K562 (cell line): ENCODE measurements at regions not wholly inside any gene's neighbourhood (a gene's known extent, or its start where the extent isn't known, plus 50 kb on each side); places are given as distances from the start of the nearest gene placed in this dataset.

Experiments
- ATAC-seq: fragments of 200-7000 bp; cut with Tn5 transposase; 3 replicates; pipeline ENCODE4 v1.9.1; 2020; ENCODE audit warnings: moderate library complexity
- BruUV-seq: library from RNA; stranded (reverse); fragments of 400-500 nt; replicated peaks from 2 replicates; lab custom pipeline; 2021; lab: Mats Ljungman, UMichigan
- CTCF ChIA-PET: fragments of 300-600 bp; formaldehyde crosslinking; extraction: SDS; loops from one replicate; lab custom pipeline; 2021; ENCODE audit warnings: low intra/inter-chr PET ratio; lab: Yijun Ruan, JAX
- POLR2A ChIA-PET: fragments of 300-600, 350-650 bp; sonication (Branson Sonifier 250); formaldehyde crosslinking; extraction: SDS; loops from one replicate; lab custom pipeline; 2021; ENCODE audit warnings: antibody characterized with exemption, inconsistent platforms; lab: Yijun Ruan, JAX
- DNase-seq, 4 experiments: peaks; one replicate each; pipeline versions ENCODE4 v3.0.0 to v3.0.0-alpha.2; 2011 to 2018; ENCODE audit warnings: low spot score in 3 of 4, mixed read lengths in 3 of 4; ENCODE audit errors: extremely low read depth in 1 of 4
- FAIRE-seq: peaks from 2 replicates; lab custom pipeline; 2011; peaks lifted over from hg19 to GRCh38; lab: Jason Lieb, UNC
- H2AFZ ChIP-seq: 2 replicates; pipeline ENCODE4 v1.6.0; 2011; ENCODE audit warnings: low read depth, low read length, control low read depth, inconsistent platforms
- H3K27ac ChIP-seq: fragments of 200-600 bp; 3 replicates; pipeline ENCODE4 v1.8.0; 2011; ENCODE audit warnings: low read depth, mild to moderate bottlenecking, control low read depth, inconsistent platforms, low read length, moderate library complexity, mixed read lengths; ENCODE audit errors: extremely low read depth
- H3K27me3 ChIP-seq, 2 experiments: fragments of 300-600 bp in 1 of 2; 2 replicates in 1 of 2; 3 replicates in 1 of 2; pipeline versions ENCODE4 v1.6.0 to v1.8.0; 2011; ENCODE audit warnings: inconsistent platforms in 2 of 2, low read length in 2 of 2, mild to moderate bottlenecking in 1 of 2, mixed read lengths in 1 of 2, moderate library complexity in 1 of 2; ENCODE audit not compliant: control insufficient read depth in 2 of 2, insufficient read depth in 2 of 2
- H3K36me3 ChIP-seq: fragments of 300-600 bp; 3 replicates; pipeline ENCODE4 v1.8.0; 2011; ENCODE audit warnings: mild to moderate bottlenecking, low read length, inconsistent platforms; ENCODE audit not compliant: control insufficient read depth, insufficient read depth
- H3K4me1 ChIP-seq, 2 experiments: fragments of 200-600 bp in 1 of 2; replicated peaks in 1 of 2; 2 replicates in 1 of 2; 3 replicates in 1 of 2; pipeline versions ENCODE4 v1.5.1 to v1.8.0; 2011; ENCODE audit warnings: inconsistent platforms in 2 of 2, low read length in 2 of 2, mild to moderate bottlenecking in 1 of 2, mixed read lengths in 1 of 2, moderate library complexity in 1 of 2; ENCODE audit not compliant: control insufficient read depth in 2 of 2, insufficient read depth in 2 of 2
- H3K4me2 ChIP-seq: 2 replicates; pipeline ENCODE4 v1.6.1; 2011; ENCODE audit warnings: low read length, control low read depth, inconsistent platforms, mixed read lengths; ENCODE audit not compliant: insufficient read depth
- H3K4me3 ChIP-seq: fragments of 200-600 bp; sonication (generic), shearing (Covaris generic); 2 replicates; pipeline ENCODE4 v1.5.1; 2016; ENCODE audit warnings: control low read depth, inconsistent platforms
- H3K79me2 ChIP-seq: fragments of 200-600 bp; 3 replicates; pipeline ENCODE4 v1.8.0; 2011; ENCODE audit warnings: low read length, inconsistent platforms; ENCODE audit not compliant: control insufficient read depth, insufficient read depth
- H3K9ac ChIP-seq, 2 experiments: 2 replicates each; pipeline versions ENCODE4 v1.6.0 to v1.6.1; 2011; ENCODE audit warnings: low read depth in 2 of 2, low read length in 2 of 2, control low read depth in 1 of 2, inconsistent platforms in 1 of 2, mild to moderate bottlenecking in 1 of 2, mixed read lengths in 1 of 2; ENCODE audit not compliant: insufficient read depth in 1 of 2
- H3K9me1 ChIP-seq: one replicate; pipeline ENCODE4 v1.6.0; 2011; ENCODE audit warnings: inconsistent platforms, mild to moderate bottlenecking, low read length, moderate library complexity; ENCODE audit not compliant: control insufficient read depth, insufficient read depth
- H3K9me3 ChIP-seq: replicated peaks from 2 replicates; pipeline ENCODE4 v1.5.1; 2011; ENCODE audit warnings: low read depth, low read length, inconsistent platforms; ENCODE audit not compliant: control insufficient read depth, insufficient read depth
- H4K20me1 ChIP-seq: replicated peaks from 2 replicates; pipeline ENCODE4 v1.6.1; 2011; ENCODE audit warnings: low read length, inconsistent platforms, mixed read lengths; ENCODE audit not compliant: control insufficient read depth, insufficient read depth
- BMI1 ChIP-seq: fragments of 150-350 bp; IDR thresholded peaks from 2 replicates; pipeline ENCODE4 v1.6.1; 2014; ENCODE audit warnings: low read length
- CBFA2T3 ChIP-seq: fragments of 450-650 bp; IDR thresholded peaks from 2 replicates; pipeline ENCODE4 v1.6.1; 2017
- HDAC2 ChIP-seq: fragments of 450-650 bp; IDR thresholded peaks from 2 replicates; pipeline ENCODE4 v1.6.1; 2016; ENCODE audit warnings: mild to moderate bottlenecking
- MTA3 ChIP-seq: fragments of 450-650 bp; formaldehyde crosslinking; IDR thresholded peaks from 2 replicates; pipeline ENCODE4 v1.6.1; 2017; ENCODE audit warnings: mild to moderate bottlenecking, borderline replicate concordance
- PHF20 ChIP-seq: fragments of 450-650 bp; IDR thresholded peaks from 2 replicates; pipeline ENCODE4 v1.6.1; 2018; ENCODE audit not compliant: partially characterized antibody
- SNIP1 ChIP-seq: fragments of 450-650 bp; IDR thresholded peaks from 2 replicates; pipeline ENCODE4 v1.7.1; 2017; ENCODE audit warnings: low read depth, mild to moderate bottlenecking
- XRCC5 ChIP-seq: fragments of 200-400 bp; formaldehyde crosslinking; IDR thresholded peaks from 2 replicates; pipeline ENCODE4 v1.6.1; 2017; ENCODE audit warnings: low read depth, mild to moderate bottlenecking, low read length
- ZBTB43 ChIP-seq: sonication (generic); formaldehyde crosslinking; IDR thresholded peaks from 2 replicates; pipeline ENCODE4 v1.8.0; 2023; ENCODE audit warnings: mild to moderate bottlenecking, missing genetic modification reagents
- ZNF143 ChIP-seq: sonication (generic); formaldehyde crosslinking; IDR thresholded peaks from 2 replicates; pipeline ENCODE4 v1.9.0; 2022; ENCODE audit warnings: mild to moderate bottlenecking, missing genetic modification reagents
- ZNF699 ChIP-seq: fragments of 250-450 bp; sonication (Bioruptor Pico); IDR thresholded peaks from 2 replicates; pipeline ENCODE4 v1.8.0; 2021; ENCODE audit warnings: mild to moderate bottlenecking, moderate library complexity; ENCODE audit not compliant: insufficient replicate concordance
- ZNF764 ChIP-seq: fragments of 250-450 bp; sonication (Bioruptor Pico); IDR thresholded peaks from 2 replicates; pipeline ENCODE4 v1.4.0; 2020; ENCODE audit warnings: low read depth, mild to moderate bottlenecking, moderate library complexity
- ZNF780A ChIP-seq: fragments of 250-450 bp; sonication (Bioruptor Pico); IDR thresholded peaks from 2 replicates; pipeline ENCODE4 v1.5.0; 2021; ENCODE audit warnings: mild to moderate bottlenecking
- WGBS: fragments of 100-300 bp; shearing (Covaris generic); methylation state at CpG from one replicate; pipeline ENCODE4 v1.1.6; 2016; ENCODE audit warnings: low coverage, mixed read lengths; ENCODE audit not compliant: insufficient coverage; ENCODE audit errors: missing lambda C conversion rate; 5-methylcytosine and 5-hydroxymethylcytosine counted together
- in situ Hi-C: fragments of 300-500 bp; cut with MboI; formaldehyde crosslinking; loops from 4 replicates; pipeline ENCODE4 v1.15.0; 2018; ENCODE audit warnings: inconsistent platforms, mixed read lengths
- intact Hi-C: fragments of 100-400 bp; cut with micrococcal nuclease; formaldehyde crosslinking; loops from 2 replicates; pipeline ENCODE4 v1.14.2; 2022
- TF ChIP-seq, protein P1 (sequence below): fragments of 200-800 bp; sonication (Bioruptor generic); IDR thresholded peaks from 2 replicates; pipeline ENCODE4 v1.6.1; 2017; ENCODE audit warnings: missing genetic modification characterization, missing compliant biosample characterization
- TF ChIP-seq, protein P2 (sequence below): fragments of 450-650 bp; IDR thresholded peaks from 2 replicates; pipeline ENCODE4 v1.6.1; 2016; ENCODE audit warnings: antibody characterized with exemption
- TF ChIP-seq, protein P3 (sequence below): fragments of 250-450 bp; sonication (Bioruptor Pico); IDR thresholded peaks from 2 replicates; pipeline ENCODE4 v1.5.0; 2020; ENCODE audit warnings: mild to moderate bottlenecking
- TF ChIP-seq, protein P4 (sequence below), 2 experiments: fragments of 450-650 bp in 1 of 2; sonication (generic) in 1 of 2; formaldehyde crosslinking; conservative IDR thresholded peaks; 2 replicates each; pipeline versions ENCODE4 v1.4.0 to v1.8.1; 2020 to 2022; ENCODE audit warnings: mild to moderate bottlenecking in 1 of 2, missing genetic modification reagents in 1 of 2

- Histone ChIP-seq H3K4me2 (no peak overlapping the region), H3K27ac (no peak overlapping the region), H3K4me1 (no peaks in the 10 kb centered on the region), H3K36me3 (no peaks in the 10 kb centered on the region), H3K4me3 (no peak overlapping the region), H2AFZ (no peak overlapping the region), H3K9me1 (no peaks in the 10 kb centered on the region), H4K20me1 (no peaks in the 10 kb centered on the region), H3K9me3 (no peaks in the 10 kb centered on the region), H3K79me2 (no peaks in the 10 kb centered on the region), H3K27me3 (no peaks in the 10 kb centered on the region), H3K9ac (no peak overlapping the region)
- POLR2A ChIA-PET, result no interaction called here
- intact Hi-C loops (no loop called here), in situ Hi-C loops (no loop called here)
- DNase-seq (no peak), FAIRE-seq (no peak), ATAC-seq (no peak)
- CTCF ChIA-PET, result no interaction called here
- WGBS, result 2% methylated on average over 4 of the region's 4 CpGs
- TF ChIP-seq SNIP1 (no peak), HDAC2 (no peak), BMI1 (no peak), ZNF143 (CRISPR knock-in tag) (no peak), CBFA2T3 (no peak), ZNF699 (CRISPR knock-in tag) (no peak), XRCC5 (no peak), ZNF780A (CRISPR knock-in tag) (no peak), MTA3 (no peak), PHF20 (no peak), ZBTB43 (CRISPR knock-in tag) (no peak), ZNF764 (no peak)
- TF ChIP-seq, protein P1, sequence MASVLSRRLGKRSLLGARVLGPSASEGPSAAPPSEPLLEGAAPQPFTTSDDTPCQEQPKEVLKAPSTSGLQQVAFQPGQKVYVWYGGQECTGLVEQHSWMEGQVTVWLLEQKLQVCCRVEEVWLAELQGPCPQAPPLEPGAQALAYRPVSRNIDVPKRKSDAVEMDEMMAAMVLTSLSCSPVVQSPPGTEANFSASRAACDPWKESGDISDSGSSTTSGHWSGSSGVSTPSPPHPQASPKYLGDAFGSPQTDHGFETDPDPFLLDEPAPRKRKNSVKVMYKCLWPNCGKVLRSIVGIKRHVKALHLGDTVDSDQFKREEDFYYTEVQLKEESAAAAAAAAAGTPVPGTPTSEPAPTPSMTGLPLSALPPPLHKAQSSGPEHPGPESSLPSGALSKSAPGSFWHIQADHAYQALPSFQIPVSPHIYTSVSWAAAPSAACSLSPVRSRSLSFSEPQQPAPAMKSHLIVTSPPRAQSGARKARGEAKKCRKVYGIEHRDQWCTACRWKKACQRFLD, result no peak
- TF ChIP-seq, protein P2, sequence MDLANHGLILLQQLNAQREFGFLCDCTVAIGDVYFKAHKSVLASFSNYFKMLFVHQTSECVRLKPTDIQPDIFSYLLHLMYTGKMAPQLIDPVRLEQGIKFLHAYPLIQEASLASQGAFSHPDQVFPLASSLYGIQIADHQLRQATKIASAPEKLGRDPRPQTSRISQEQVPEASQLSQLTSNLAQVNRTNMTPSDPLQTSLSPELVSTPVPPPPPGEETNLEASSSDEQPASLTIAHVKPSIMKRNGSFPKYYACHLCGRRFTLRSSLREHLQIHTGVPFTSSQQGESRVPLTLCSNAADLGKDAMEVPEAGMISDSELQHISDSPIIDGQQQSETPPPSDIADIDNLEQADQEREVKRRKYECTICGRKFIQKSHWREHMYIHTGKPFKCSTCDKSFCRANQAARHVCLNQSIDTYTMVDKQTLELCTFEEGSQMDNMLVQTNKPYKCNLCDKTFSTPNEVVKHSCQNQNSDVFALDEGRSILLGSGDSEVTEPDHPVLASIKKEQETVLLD, result no peak
- TF ChIP-seq, protein P3, sequence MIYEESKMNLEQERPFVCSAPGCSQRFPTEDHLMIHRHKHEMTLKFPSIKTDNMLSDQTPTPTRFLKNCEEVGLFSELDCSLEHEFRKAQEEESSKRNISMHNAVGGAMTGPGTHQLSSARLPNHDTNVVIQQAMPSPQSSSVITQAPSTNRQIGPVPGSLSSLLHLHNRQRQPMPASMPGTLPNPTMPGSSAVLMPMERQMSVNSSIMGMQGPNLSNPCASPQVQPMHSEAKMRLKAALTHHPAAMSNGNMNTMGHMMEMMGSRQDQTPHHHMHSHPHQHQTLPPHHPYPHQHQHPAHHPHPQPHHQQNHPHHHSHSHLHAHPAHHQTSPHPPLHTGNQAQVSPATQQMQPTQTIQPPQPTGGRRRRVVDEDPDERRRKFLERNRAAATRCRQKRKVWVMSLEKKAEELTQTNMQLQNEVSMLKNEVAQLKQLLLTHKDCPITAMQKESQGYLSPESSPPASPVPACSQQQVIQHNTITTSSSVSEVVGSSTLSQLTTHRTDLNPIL (CRISPR knock-in tag), result no peak
- TF ChIP-seq, protein P4, sequence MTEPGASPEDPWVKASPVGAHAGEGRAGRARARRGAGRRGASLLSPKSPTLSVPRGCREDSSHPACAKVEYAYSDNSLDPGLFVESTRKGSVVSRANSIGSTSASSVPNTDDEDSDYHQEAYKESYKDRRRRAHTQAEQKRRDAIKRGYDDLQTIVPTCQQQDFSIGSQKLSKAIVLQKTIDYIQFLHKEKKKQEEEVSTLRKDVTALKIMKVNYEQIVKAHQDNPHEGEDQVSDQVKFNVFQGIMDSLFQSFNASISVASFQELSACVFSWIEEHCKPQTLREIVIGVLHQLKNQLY (CRISPR knock-in tag; conservative IDR thresholded peaks at IDR 0.05), result no peak
- no TSS peak for BruUV-seq
Measured at GRCh38 chr1:88488237-88488636, 195.8 kb upstream of the PKN2 start.
